GM21786 (cell line): ENCODE measurements at regions not wholly inside any gene's neighbourhood (a gene's known extent, or its start where the extent isn't known, plus 50 kb on each side); places are given as distances from the start of the nearest gene placed in this dataset.
A peak's percentile ranks its signal among the peaks of the same experiment; 100 is the strongest.

Experiments
- ATAC-seq: cut with Tn5 transposase; IDR thresholded peaks from one replicate; pipeline ENCODE4 v1.9.1; 2021; ENCODE audit not compliant: unreplicated experiment

DNA sequence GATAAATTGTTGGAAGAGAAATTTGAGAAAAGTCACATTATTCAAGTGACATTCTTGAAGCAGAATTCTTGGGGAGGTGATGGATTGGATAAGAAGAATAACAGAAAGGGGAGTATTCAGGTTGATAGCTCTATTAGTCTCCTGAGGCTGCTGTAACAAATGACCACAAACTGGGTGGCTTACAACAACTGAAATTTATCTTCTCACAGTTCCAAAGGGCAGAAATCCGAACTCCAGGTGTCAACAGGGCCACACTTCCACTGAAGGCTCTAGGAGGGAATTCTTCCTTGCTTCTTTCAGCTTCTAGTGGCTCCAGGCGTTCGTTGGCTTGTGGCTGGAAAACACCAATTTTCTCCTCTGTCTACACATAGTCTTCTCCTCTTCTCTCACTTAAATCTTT, 99.8 kb downstream of the TES start:
- ATAC-seq = no peak

DNA sequence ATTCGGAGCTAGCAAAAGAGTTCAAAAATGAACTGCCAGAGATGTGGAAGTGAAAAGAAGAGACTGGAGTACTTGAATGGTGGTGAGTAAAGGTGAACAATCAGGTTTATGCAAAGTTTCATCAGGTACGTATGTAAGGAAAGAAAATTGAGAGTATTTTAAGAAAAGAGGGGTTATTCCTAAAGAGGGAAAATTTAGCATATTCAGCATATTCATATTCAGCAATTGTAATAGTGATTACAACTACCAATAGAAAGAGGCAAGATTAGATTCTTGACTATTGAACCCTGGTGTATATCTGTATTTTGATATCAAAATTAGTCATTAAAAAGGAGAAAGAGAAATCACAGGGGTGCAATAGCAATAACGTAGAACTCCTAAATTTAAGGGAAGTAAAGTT, 100.9 kb downstream of the TES start:
- ATAC-seq = no peak

DNA sequence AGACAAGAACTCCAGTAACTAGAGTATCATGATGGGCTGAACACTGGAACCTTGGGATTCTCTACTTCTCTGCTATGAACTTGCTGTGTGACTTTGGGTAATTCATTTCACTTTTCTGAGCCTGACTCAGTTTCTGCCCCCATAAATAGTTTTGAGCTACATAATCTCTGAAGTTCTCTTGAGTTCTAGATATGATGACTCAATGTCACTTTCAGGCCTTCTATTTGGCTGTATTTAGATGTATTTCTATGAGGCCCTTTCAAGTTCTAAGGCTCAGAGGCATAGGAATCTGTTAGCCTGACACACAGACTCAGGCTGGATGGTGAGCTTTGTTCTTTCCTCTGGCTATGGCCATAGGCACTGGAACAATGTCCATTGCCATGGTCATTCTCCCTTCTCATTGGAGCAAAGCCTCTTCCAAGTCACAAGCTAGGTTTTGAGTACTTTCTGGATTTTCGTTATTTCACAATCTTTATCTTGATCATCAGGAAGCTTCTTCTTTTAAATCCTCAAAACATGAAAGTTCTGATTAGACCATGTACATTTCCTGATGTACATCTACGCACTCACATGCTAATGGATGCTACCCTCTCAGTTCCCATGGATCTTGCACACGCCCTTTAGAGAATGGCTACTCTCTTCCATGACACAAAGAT, 101.6 kb downstream of the TES start:
- ATAC-seq = no peak

DNA sequence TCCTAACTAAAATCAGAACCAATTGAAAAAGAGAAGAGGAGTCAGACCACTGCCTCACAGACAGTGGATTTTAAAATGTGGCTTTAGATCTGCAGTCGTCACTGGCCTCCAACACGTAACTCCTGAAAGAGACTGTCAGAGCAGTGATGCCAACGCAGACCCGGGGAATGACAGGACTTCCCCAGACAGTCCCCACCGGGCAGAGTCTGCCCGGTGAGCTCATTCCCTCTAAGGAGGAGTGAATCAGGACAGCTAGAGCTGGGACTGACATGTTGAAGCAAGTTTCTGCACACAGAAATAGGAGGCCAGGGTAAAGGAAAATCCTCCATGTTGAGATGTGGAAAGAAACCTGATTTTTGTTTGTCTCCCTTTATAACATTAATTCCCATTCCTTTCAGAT, 105.0 kb downstream of the TES start:
- no peak for ATAC-seq

DNA sequence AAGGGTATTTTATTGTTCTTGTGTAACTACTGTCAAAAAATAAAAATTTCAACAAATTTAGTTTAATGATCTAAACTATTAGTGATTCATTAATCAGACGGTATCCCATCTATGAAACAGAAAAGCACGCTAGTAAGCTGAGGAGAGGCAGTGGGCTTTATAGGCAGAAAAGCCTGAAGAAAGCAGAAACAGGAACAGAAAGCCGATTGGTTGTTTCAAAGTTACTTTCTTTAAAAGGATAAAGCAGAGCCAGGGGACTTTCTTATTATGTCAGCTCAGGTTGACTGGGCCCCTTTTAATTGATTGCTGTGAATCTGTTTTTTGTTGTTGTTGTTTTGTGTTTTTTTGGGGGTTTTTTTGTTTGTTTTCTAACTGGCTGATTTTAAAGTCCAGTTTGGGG, 105.5 kb downstream of the TES start:
- ATAC-seq = peak; percentile 25

DNA sequence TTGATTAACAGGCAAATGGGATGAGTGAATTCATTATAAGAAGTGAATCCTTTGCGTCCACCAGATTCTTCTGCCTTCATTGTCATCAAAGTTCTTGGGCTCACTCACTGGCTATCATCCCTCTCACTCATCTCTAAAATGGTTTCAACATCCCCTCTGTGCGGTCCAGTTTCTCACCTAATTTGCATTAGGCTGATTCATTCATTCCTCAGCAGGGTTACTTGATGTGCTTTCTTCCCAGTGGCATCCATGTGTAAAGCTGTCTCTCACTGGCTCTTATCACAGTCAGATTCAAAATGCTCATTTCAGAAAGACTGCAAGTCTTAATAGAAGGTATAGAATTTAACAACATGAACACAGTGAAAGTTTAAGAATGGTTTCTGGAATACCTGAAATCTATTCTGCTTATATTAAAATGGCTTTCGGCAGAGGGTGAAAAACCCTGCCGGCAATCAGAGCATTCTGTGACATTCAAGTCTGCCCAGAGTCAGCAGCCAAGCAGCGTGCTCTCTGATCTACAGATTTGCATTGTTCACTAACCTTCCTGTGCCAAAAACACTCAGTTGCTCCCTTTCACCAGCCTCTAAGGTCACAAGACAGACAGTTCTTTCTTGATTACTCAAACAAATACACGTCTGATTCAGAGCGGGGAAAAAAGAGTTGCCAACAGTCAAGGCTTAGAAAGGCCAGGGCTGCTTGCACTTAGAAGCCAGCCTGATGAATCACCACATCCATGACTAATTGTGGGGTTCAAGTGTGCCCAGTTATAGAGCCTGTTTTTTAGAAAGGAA, 106.7 kb downstream of the TES start:
- peak; percentile 86 for ATAC-seq

DNA sequence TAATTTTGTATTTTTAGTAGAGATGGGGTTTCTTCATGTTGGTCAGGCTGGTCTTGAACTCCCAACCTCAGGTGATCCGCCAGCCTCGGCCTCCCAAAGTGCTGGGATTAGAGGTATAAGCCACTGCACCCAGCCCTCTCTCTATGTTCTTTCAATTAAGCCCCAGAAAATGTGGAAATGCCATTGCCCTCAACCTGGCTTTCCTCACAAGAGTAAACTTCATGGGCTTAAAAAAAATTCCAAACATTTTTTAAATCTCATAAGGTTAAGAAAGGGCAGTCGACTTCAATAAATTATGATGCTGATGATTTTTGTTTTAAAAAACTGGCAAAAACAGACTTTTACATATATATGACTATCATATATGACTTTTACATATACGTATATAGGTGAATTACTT, 107.6 kb downstream of the TES start:
- ATAC-seq = no peak

DNA sequence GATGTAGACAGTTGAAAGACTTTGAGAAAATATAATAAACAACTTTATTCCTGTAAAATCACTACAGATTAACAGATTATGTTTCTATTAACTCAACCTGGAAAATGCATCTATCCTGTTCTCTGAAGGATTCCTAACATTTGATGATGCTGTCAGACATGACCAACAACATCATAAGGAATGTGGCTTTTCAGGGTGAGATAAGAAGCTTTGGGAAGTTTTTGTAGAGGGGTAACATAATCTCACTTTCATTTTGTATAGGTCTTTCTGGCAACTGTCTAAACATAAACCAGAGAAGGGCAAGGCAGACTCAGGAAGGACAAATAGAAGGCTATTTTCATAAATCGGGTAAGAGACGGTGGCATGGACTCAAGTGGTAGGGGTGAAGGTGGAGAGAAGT, 112.2 kb downstream of the TES start:
- no peak for ATAC-seq

DNA sequence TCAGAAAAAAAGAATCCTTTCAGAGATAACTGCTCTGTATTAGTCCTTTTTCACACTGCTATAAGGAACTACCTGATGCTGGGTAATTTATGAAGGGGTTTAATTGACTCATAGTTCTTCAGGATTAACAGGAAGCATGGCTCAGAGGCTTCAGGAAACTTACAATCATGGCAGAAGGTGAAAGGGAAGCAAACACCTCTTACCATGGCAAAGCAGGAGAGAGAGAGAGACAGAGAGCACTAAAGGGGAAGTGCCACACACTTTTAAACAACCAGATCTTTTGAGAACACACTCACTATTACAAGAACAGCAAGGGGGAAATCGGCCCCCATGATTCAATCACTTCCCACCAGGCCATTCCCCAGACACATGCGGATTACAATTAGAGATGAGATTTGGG, 114.2 kb downstream of the TES start:
- no peak for ATAC-seq

DNA sequence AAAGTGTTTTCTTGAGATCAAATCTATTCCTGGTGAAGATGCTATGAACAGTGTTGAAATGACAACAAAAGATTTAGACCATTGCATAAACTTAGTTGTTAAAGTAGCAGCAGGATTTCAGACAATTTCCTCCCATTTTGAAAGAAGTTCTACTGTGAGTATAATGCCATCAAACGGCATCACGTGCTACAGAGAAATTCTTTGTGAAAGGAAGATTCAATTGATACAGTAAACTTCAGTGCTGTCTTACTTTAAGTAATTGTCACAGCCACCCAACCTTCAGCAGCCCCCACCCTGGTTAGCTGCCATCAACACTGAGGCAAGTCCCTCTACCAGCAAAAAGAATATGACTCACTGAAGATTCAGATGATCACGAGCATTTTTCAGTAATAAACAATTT, 115.2 kb downstream of the TES start:
- no peak for ATAC-seq

DNA sequence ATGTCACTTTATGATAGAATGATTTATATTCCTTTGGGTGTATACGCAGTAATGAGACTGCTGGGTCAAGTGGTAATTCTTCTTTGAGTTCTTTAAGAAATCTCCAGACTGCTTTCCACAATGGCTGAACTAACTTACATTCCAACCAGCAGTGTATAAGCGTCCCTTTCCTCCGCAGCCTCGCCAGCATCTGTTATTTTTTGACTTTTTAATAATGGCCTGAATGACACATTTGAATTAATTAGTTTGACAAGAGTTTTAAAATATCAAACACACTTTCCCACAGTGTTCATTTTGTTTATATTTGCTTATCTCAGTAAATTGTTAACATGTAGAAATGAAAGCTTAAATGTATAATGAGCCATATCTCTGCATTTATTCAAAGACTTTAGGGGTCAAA, 116.8 kb downstream of the TES start:
- ATAC-seq = no peak

DNA sequence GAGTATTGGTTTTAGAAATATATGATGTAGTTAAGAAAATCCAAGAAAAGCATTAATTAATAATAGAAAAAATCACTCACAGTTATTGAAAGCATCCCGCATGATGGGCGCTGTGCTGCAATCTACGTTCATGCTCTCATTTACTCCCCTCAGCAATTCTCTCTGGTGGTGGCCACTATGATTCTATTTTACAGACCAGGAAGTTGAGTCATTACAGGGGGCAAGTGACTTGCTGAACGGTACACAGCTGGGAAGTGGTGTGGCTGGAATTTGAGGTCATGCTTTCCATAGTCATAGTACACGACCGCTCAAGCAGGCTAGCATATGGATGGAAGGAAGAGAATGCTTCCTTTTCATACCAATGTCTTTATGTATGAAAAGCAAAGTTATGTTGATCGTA, 117.4 kb downstream of the TES start:
- no peak for ATAC-seq

DNA sequence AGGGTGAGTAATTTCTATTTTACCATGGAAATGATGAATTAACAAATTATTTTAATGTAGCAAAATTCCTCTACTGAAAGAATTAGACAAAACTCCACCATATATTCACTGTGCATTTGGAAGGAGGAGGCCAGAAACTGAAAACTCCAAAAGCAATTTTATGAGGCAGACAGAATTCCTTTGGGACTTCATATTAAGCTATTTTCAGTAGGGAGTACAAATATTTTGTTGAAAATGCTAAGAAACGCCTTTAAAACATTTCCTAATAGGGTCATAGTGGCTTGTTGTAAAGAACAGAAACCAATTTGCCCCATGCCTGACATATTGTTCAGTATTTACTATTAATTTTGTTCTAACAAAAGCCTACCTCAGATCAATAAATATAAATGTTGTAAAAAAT, 117.8 kb downstream of the TES start:
- no peak for ATAC-seq

DNA sequence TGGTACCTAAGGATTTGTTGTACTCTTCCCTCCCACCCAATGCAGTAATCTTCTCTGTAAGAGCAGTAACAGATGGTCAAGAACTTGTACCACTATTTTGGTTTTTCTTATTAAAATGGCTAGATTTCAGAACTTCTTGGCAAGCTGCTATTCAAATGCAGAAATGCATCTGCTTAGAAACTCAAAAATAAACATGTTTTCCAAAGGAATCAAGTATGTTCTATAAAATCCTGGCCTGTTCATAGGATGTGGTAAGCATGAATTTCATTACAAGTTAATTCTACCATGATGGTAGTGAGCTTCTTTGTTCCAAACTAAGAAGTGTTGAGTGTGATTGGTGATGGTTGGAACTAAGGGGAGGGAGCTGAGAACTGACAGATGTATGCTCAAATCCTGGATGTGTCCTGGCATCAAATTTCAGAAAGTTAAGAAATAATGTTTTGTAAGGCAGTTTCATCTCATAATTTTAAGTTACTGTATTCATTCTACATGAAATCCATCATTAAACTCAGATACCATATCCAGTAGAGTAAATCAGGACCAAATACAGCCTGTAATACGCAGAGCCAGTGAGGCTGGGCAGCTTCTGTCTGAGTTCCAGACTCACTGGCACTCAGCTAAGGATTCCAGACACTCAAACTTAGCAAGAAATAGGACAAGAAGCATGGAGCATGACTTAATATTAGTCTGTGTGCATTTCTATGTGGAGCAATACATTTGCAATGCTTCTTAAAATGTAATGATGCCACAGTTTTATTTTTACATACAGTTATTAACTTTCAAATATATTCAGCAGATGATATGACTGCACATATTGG, 119.6 kb downstream of the TES start:
- no peak for ATAC-seq

DNA sequence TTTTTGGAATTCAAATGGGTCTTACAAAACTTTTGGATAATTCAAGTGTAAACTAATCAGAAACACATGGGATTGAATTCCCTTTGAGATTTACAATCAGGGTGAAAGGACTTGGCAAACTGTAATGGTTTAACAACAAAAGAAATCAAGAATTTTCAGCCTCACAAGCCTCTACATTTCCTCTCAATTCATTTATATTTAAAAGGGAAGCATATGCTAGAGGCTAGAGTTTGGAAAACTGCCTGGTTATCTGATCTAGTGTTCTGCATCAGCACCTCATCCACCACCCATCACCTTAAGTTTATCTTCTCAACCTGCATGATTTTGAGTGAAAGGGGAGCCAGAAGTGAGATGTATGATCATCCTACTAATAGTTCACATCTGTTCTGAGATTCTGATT, 120.7 kb downstream of the TES start:
- ATAC-seq = no peak

DNA sequence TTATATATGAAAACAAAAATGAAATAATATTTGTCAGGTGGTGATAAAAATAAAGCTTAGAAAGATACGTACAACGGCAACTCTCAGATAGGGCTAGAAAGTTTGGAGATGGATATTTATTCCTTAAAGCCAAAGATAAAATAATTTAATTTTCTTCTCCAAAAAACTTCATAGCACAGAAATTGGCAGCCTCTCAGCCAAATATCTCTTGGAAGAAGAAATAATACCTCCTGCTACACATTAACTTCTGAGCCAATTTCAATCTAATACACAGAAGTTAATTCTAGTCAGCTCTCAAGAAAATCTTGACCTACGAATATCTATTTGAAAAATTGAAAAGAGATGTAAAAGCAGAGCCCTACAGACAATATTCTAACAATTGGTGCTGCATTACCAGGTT, 122.4 kb downstream of the TES start:
- ATAC-seq = no peak

DNA sequence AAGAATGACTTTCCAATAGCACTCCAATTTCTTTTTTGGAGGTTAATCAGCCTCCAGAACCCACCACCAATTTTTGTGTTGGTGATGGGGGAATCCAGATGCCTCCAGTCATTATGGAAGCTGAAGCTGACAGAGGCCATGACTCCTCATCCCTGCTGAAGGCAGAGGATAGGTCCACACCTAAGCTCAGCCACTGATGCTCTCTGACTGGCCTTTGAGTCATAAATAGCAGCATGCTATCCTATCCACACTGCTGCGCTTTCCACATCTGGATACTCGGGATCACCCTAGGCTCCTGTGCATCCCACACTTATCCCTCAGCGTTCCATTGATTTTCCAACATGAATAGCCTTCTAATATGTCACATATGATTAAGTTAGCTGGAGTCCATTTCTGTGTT, 124.2 kb downstream of the TES start:
- ATAC-seq = no peak

DNA sequence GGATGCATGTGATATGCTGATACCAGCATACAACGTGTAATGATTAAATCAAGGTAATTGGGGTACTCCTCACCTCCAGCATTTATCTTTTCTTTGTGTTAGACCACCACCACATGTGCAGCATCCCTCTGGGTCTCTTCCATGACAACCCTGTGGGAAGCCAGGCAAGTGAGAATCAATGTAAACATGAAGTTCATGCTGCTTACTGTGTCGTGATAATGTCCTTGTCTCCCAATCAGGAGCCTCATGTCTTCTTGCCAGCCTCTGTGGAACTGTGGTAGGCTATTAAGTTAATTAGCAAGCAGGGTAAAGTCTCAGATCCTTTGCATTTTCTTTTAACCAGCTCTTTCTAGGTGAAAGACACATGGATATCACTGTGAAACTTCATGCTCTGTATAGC, 126.7 kb downstream of the TES start:
- ATAC-seq = no peak

DNA sequence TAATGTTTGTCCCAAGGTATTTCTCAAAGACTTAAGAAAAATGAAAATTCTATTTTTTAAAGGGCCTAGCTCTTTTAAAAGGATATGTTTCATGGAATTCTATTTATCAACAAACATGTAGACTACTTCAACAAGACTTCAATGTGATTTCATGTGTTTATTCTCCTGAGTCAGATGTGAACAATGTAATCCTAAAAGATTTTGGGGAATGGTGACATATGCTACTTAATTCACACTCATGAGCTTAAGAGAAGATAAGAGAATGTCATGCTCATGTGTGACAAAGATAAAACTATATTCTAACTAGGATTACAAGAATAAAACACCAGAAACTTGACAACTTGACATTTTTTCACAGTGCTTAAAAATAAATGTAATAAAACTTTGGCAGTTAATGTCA, 127.5 kb downstream of the TES start:
- ATAC-seq = no peak

DNA sequence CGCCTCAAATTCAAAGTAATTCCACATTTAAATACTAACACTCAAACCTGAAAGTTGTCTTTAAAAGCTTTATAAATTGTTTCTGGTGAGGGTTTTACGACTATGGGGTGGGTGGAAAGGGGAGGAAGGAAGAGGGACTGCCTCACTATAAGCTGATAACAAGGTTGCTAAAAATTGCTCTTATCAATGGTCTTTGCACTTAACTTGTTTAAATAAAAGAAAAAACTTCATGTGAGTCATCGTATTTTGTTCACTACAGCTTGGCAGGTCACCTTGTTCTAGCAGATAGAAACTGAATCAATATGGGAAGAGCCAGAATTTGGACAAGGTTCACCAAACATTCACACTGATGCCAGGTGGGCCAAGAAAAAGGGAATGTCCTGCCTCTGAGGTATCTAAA, 129.2 kb downstream of the TES start:
- ATAC-seq = no peak

DNA sequence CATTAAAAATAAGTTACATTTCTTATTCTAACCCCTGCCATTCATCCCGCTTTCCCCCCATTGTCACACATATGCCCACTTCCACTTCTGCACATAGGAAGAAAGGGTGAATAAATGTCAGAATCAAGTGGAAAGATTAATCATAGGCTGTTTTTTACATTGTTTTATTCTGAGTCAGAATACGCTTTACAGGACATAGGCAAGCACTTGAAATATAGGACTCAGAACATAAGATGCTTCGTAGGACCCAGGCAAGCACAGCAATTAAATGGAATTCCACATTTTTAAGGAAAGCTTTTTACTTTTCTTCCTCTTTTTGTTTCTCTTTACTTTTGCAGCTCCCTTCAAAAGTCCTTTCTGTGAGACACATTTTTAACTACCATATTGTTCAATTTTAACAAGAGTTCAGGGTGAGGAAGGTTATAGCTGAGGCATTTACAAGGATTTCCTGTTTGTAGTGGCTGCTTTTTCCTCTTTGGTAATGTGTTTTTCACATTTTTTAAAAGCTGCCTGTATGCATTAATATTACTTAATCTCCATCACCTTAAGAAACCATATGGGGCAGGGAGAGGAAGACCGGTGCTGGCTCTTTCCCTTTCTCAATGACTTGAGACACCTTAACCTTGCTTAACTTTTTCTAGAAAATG, 130.0 kb downstream of the TES start:
- no peak for ATAC-seq
